ENCODE measurements at regions not wholly inside any gene's neighbourhood (a gene's known extent, or its start where the extent isn't known, plus 50 kb on each side); places are given as distances from the start of the nearest gene placed in this dataset.
A peak's percentile ranks its signal among the peaks of the same experiment; 100 is the strongest.
"Not testable (repeated sequence)": the region's sequence is repeated elsewhere in the genome, so short reads cannot be mapped to it uniquely, and the experiment has no call there.

GRCh38 chr3:110332629-110333028 lies 739.0 kb upstream of the NECTIN3 start:
- no peak overlapping the region for H3K4me3 ChIP-seq
- TF ChIP-seq Cebpa-rat (IDR thresholded peaks at IDR 0.05): no peak
- H3K27ac ChIP-seq: no peak overlapping the region
- H4K20me1 ChIP-seq: no peaks in the 10 kb centered on the region
- H3K9ac ChIP-seq: no peak overlapping the region
- H3K9me3 ChIP-seq (replicated peaks in 1 of 11): peaks cover 22 to 40% (median 30%) of the 10 kb centered on the region in 11 experiments; a peak in 21 of 22 replicates
- H3K4me1 ChIP-seq: peaks cover 0 to 9% (median 0%) of the 10 kb centered on the region in 10 experiments; a peak in 1 of 20 replicates
- H3K27me3 ChIP-seq: no peaks in the 10 kb centered on the region
- H3K36me3 ChIP-seq: no peaks in the 10 kb centered on the region
- H3K4me2 ChIP-seq: no peak overlapping the region

GRCh38 chr3:110341047-110341446 lies 730.6 kb upstream of the NECTIN3 start:
- Histone ChIP-seq H3K4me3 (no peak overlapping the region), H3K4me2 (no peak overlapping the region), H4K20me1 (no peaks in the 10 kb centered on the region), H3K27ac (no peak overlapping the region), H3K9ac (no peak overlapping the region), H3K36me3 (no peaks in the 10 kb centered on the region), H3K9me3 (replicated peaks in 1 of 11) (peaks cover 0 to 7% (median 4%) of the 10 kb centered on the region in 11 experiments; a peak in 7 of 22 replicates), H3K4me1 (peaks cover 0 to 6% (median 0%) of the 10 kb centered on the region in 10 experiments; a peak in 1 of 20 replicates), H3K27me3 (no peaks in the 10 kb centered on the region)
- TF ChIP-seq Cebpa-rat (IDR thresholded peaks at IDR 0.05): no peak

GRCh38 chr3:110343376-110343775 lies 728.2 kb upstream of the NECTIN3 start:
- no peaks in the 10 kb centered on the region for H4K20me1 ChIP-seq
- no peak overlapping the region for H3K9ac ChIP-seq
- H3K9me3 ChIP-seq (replicated peaks in 1 of 11): no peaks in the 10 kb centered on the region
- H3K4me1 ChIP-seq: no peaks in the 10 kb centered on the region
- no peaks in the 10 kb centered on the region for H3K36me3 ChIP-seq
- H3K4me3 ChIP-seq: no peak overlapping the region
- no peak for TF ChIP-seq Cebpa-rat (IDR thresholded peaks at IDR 0.05)
- no peak overlapping the region for H3K4me2 ChIP-seq
- no peak overlapping the region for H3K27ac ChIP-seq
- no peaks in the 10 kb centered on the region for H3K27me3 ChIP-seq

DNA sequence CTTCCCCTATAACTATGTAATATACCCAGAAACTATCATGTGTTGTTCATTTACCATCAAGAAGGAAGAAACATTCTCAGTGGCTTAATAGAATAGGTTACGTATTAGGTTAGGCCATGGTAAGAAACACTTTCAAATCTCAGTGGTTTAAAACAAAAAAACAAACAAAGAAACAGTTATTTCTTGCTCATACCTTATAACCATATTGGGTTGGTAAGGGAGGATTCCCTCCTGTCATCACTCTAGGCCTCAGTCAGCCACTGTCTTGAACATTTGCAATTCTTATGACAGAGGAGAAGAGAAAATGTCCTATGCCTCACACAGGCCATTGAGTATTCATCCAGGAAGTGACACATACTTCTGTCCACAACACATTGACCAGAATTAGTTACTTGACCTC lies 727.7 kb upstream of the NECTIN3 start:
- H3K9me3 ChIP-seq (replicated peaks in 1 of 11): no peaks in the 10 kb centered on the region
- no peaks in the 10 kb centered on the region for H3K4me1 ChIP-seq
- no peaks in the 10 kb centered on the region for H3K27me3 ChIP-seq
- H3K36me3 ChIP-seq: no peaks in the 10 kb centered on the region
- TF ChIP-seq Cebpa-rat (IDR thresholded peaks at IDR 0.05): no peak
- no peak overlapping the region for H3K9ac ChIP-seq
- no peaks in the 10 kb centered on the region for H4K20me1 ChIP-seq
- H3K4me2 ChIP-seq: peak overlapping the region in 1 of 11 experiments; percentile 23; a peak in 1 of 22 replicates
- H3K27ac ChIP-seq: no peak overlapping the region
- H3K4me3 ChIP-seq: no peak overlapping the region

DNA sequence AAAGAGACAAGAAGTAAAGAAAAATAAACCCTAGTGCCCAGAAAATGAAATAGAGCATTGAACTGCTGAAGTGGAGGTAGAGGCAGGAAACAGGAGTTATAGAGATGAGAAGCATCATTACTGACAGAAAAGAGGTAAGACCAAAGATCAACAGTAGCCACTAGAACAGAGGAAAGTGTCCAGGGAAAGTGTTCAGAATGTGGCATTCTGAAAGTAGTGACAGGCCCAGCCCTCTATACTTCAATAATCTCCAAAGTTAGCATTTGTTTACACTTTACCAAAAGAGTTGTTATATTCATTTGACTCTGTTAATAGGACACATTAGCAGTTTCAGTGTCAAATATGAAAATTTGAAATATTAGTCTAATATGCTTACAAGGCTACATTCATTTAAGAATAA lies 727.1 kb upstream of the NECTIN3 start:
- no peaks in the 10 kb centered on the region for H3K4me1 ChIP-seq
- H3K27ac ChIP-seq: no peak overlapping the region
- no peak overlapping the region for H3K9ac ChIP-seq
- no peaks in the 10 kb centered on the region for H4K20me1 ChIP-seq
- no peak for TF ChIP-seq Cebpa-rat (IDR thresholded peaks at IDR 0.05)
- H3K4me2 ChIP-seq: peak overlapping the region in 1 of 11 experiments; percentile 23; a peak in 2 of 22 replicates
- no peaks in the 10 kb centered on the region for H3K9me3 ChIP-seq (replicated peaks in 1 of 11)
- no peaks in the 10 kb centered on the region for H3K36me3 ChIP-seq
- H3K27me3 ChIP-seq: no peaks in the 10 kb centered on the region
- no peak overlapping the region for H3K4me3 ChIP-seq

DNA sequence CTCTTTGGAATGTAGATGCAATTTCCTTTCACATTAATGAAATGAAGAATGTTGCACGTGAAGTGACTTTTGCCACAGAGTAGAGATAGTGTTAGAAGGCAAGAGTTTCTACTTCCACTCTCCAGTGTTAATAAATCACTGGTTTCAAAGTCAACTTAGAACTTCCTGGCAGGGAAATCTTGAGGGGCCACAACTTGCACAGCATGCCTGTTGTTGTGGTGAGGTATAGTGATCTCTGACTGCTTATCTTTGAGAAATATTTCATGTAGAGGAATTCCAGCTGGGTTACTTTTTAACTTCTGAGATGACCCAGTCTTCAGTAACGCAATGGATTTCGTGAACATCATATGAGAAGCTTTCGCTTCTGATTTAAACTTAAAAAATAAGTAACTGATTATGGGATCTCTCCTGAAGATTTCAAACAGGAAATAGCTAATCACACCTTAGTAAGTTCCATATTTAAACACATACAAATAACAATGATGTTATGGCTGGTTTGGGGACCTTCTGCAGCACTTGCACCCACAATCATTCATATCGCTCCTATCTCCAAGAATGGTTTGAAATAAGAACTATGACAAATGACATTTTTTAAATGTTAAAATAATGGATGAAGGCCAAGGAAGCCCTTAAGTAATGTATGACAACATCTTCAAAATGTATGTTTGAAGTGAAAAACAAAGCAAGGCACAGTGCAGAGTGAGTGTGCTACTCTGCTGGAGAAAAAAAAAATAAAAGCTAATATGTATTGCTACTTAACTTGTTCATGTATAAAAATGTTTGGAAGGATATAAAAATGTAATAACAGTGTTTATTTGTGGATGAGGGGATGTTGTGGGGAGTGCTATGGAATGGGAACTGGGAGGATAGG lies 726.5 kb upstream of the NECTIN3 start:
- no peak overlapping the region for H3K9ac ChIP-seq
- no peaks in the 10 kb centered on the region for H3K36me3 ChIP-seq
- H3K27me3 ChIP-seq: no peaks in the 10 kb centered on the region
- no peak overlapping the region for H3K27ac ChIP-seq
- no peaks in the 10 kb centered on the region for H4K20me1 ChIP-seq
- no peak overlapping the region for H3K4me2 ChIP-seq
- no peaks in the 10 kb centered on the region for H3K4me1 ChIP-seq
- no peaks in the 10 kb centered on the region for H3K9me3 ChIP-seq (replicated peaks in 1 of 11)
- H3K4me3 ChIP-seq: no peak overlapping the region
- no peak for TF ChIP-seq Cebpa-rat (IDR thresholded peaks at IDR 0.05)

DNA sequence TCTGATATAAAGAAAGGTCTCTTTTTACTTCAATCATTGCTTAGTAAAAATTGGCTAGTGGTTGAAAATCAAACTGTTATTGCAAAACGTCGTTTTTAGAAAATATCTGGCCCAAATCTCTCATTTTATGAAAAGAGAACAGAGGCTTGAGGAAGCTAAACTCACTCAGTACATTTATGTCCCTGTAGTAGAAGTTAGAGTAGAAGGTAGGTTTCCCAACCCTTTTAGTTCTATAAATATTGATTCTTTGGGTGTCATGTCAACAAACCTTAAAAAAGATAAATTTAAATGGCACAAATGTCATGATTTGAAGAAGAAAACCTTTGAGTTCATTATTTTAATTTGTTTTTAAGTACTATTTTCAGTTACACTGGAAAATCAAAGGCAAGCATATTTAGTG lies 722.3 kb upstream of the NECTIN3 start:
- Histone ChIP-seq H4K20me1 (no peaks in the 10 kb centered on the region), H3K27ac (no peak overlapping the region), H3K36me3 (no peaks in the 10 kb centered on the region), H3K4me2 (no peak overlapping the region), H3K9ac (no peak overlapping the region), H3K27me3 (no peaks in the 10 kb centered on the region), H3K9me3 (replicated peaks in 1 of 11) (no peaks in the 10 kb centered on the region), H3K4me3 (no peak overlapping the region), H3K4me1 (no peaks in the 10 kb centered on the region)
- no peak for TF ChIP-seq Cebpa-rat (IDR thresholded peaks at IDR 0.05)

DNA sequence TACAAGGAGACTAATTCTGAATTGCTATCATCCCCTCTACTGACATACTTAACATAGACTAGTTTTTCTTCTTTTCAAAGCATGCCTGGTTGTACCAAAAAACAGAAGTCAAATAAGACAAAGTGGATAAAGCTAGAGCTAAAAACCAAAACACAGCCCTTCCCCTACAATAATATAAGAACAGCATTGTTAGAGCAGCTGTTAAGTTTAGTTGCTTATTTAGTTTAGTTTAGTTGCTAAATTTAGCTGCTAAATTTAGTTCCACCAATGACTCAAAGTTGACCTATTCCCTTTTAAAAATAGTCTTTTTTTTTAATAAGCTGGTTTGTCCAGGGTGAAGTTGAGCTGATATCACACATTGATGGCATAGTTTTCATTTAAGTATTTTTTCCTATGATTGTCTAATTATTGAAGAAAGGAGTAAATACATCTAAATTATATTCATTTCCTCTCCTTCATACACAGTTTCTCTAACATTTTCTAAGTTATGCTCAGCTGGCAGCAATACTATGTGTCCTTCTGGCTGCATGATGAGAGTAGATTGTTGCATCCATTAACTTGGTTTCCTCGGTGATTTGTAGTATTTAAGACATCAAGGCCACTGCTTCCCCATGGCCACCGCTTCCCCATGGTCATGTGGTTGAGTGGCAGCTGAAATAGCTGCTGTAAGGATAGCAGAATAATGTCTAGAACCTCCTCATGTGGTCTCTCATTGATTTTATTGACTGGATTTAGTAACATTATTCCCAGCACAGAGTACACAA lies 718.6 kb upstream of the NECTIN3 start:
- Histone ChIP-seq H4K20me1 (no peaks in the 10 kb centered on the region), H3K27ac (no peak overlapping the region), H3K36me3 (no peaks in the 10 kb centered on the region), H3K4me2 (no peak overlapping the region), H3K27me3 (no peaks in the 10 kb centered on the region), H3K9ac (no peak overlapping the region), H3K4me3 (no peak overlapping the region), H3K9me3 (replicated peaks in 1 of 11) (no peaks in the 10 kb centered on the region), H3K4me1 (no peaks in the 10 kb centered on the region)
- TF ChIP-seq Cebpa-rat (IDR thresholded peaks at IDR 0.05): no peak

- Histone ChIP-seq H3K27ac (no peak overlapping the region), H3K9me3 (replicated peaks in 1 of 11) (no peaks in the 10 kb centered on the region), H3K4me1 (no peaks in the 10 kb centered on the region), H4K20me1 (no peaks in the 10 kb centered on the region), H3K4me3 (no peak overlapping the region), H3K4me2 (no peak overlapping the region), H3K27me3 (no peaks in the 10 kb centered on the region), H3K9ac (no peak overlapping the region), H3K36me3 (no peaks in the 10 kb centered on the region)
- TF ChIP-seq Cebpa-rat (IDR thresholded peaks at IDR 0.05): no peak
Measured at GRCh38 chr3:110362751-110363150, 708.9 kb upstream of the NECTIN3 start.

- H3K9ac ChIP-seq; H3K9me3 ChIP-seq (replicated peaks in 1 of 11); H3K27ac ChIP-seq; H3K27me3 ChIP-seq; H3K4me1 ChIP-seq; H4K20me1 ChIP-seq; H3K36me3 ChIP-seq; H3K4me3 ChIP-seq; H3K4me2 ChIP-seq: not testable (repeated sequence)
Measured at GRCh38 chr3:110367289-110367688, 704.3 kb upstream of the NECTIN3 start.
